Duodenal mucosa (tissue), 2 donors: ENCODE measurements at regions not wholly inside any gene's neighbourhood (a gene's known extent, or its start where the extent isn't known, plus 50 kb on each side); places are given as distances from the start of the nearest gene placed in this dataset.

Source experiments
- H3K27ac ChIP-seq: one replicate; pipeline ENCODE4 v1.7.0; 2013; ENCODE audit warnings: low read depth, low read length
- H3K27me3 ChIP-seq, 2 donors: one replicate each; pipeline ENCODE4 v1.7.0; 2013; ENCODE audit warnings: low read length in 2 of 2, control low read depth in 1 of 2; ENCODE audit not compliant: insufficient read depth in 2 of 2, control insufficient read depth in 1 of 2
- H3K36me3 ChIP-seq, 2 donors: one replicate each; pipeline ENCODE4 v1.7.0; 2013; ENCODE audit warnings: low read length in 2 of 2, control low read depth in 1 of 2; ENCODE audit not compliant: insufficient read depth in 2 of 2, control insufficient read depth in 1 of 2
- H3K4me1 ChIP-seq, 2 donors: one replicate each; pipeline ENCODE4 v1.7.0; 2013; ENCODE audit warnings: low read length in 2 of 2, control low read depth in 1 of 2; ENCODE audit not compliant: insufficient read depth in 2 of 2, control insufficient read depth in 1 of 2
- H3K4me3 ChIP-seq, 2 donors: one replicate each; pipeline ENCODE4 v1.7.0; 2013; ENCODE audit warnings: low read length in 2 of 2, low read depth in 1 of 2
- H3K9ac ChIP-seq, 2 donors: one replicate each; pipeline ENCODE4 v1.7.0; 2013; ENCODE audit warnings: low read length in 2 of 2, low read depth in 1 of 2
- H3K9me3 ChIP-seq, 2 donors: one replicate each; pipeline ENCODE4 v1.7.0; 2013; ENCODE audit warnings: low read length in 2 of 2, control low read depth in 1 of 2; ENCODE audit not compliant: control insufficient read depth in 1 of 2

- Histone ChIP-seq H3K9ac (no peak overlapping the region), H3K36me3 (no peaks in the 10 kb centered on the region), H3K4me3 (no peak overlapping the region), H3K27ac (no peak overlapping the region), H3K27me3 (no peaks in the 10 kb centered on the region), H3K9me3 (no peaks in the 10 kb centered on the region), H3K4me1 (no peaks in the 10 kb centered on the region)
Observed at GRCh38 chr3:28835751-28836150, 445.1 kb upstream of the RBMS3 start.

DNA sequence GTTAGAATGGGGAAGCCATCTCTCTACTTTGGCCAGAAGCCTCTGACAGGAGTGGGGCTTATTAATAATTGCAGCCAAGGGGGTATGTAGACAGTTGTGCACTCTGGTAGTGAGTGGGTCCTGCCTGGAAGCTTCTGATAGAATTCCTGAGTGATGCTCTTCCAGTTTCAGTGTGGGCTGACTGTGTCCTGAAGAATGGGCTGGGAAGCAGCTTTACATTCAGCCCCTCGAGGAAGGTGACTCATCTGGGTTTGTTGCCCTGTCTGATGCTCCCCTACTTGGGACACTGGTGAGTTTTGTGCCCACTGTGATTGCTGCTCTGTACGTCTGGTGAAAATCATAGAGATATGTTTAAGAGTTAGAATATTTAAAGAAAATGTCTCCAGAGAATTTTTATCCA is 444.7 kb upstream of the RBMS3 start:
- H3K4me3 ChIP-seq = no peak overlapping the region

DNA sequence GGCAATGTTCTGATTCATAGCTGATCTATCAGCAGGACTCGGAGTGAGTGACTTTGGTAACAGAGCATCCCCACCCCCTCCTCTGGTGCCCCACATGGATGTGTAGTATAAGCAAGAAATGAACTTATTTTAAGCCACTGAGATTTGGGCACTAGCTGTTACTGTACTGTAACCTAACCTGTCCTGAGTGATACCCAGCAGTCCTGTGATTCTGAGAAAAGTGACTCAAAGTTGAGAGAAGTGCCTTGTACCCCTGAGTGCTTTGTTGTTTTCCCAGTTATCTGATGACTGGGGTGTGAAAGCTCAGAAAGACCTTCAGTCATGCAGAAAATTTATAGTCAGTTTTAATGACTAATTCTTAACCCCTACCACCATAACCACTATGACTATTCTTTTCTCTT is 439.9 kb upstream of the RBMS3 start:
- no peaks in the 10 kb centered on the region for H3K4me1 ChIP-seq
- no peaks in the 10 kb centered on the region for H3K36me3 ChIP-seq
- H3K27ac ChIP-seq = no peak overlapping the region
- H3K9me3 ChIP-seq = no peaks in the 10 kb centered on the region
- H3K4me3 ChIP-seq = no peak overlapping the region
- H3K9ac ChIP-seq = no peak overlapping the region
- no peaks in the 10 kb centered on the region for H3K27me3 ChIP-seq

More for the DNA sequence above, 444.7 kb upstream of the RBMS3 start:
- Histone ChIP-seq H3K27ac (no peak overlapping the region), H3K36me3 (no peaks in the 10 kb centered on the region), H3K4me1 (no peaks in the 10 kb centered on the region), H3K27me3 (no peaks in the 10 kb centered on the region), H3K9me3 (no peaks in the 10 kb centered on the region), H3K9ac (no peak overlapping the region)

DNA sequence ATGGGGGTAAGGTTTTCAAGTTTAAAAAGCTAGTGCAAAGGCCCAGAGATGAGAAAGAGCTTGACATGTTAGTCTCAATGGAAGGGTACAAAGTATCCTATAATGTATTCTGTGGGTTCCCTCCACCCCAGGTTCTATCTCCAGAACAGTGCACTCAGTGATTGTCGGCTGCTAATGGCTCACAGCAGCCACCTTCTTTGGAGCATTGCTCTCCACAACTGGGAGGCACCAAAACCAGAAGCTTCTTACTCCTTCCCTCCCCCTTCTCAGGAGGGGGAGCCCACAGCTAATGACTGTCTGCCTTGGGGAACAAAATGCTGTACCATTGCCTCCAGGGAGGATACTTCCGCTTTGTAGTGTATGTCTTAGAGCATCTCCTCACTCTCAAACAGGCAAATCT is 439.4 kb upstream of the RBMS3 start:
- Histone ChIP-seq H3K36me3 (no peaks in the 10 kb centered on the region), H3K4me3 (no peak overlapping the region), H3K9ac (no peak overlapping the region), H3K9me3 (no peaks in the 10 kb centered on the region), H3K27me3 (no peaks in the 10 kb centered on the region), H3K4me1 (no peaks in the 10 kb centered on the region), H3K27ac (no peak overlapping the region)

- Histone ChIP-seq H3K9ac (no peak overlapping the region), H3K36me3 (no peaks in the 10 kb centered on the region), H3K27me3 (no peaks in the 10 kb centered on the region), H3K9me3 (no peaks in the 10 kb centered on the region), H3K4me3 (no peak overlapping the region), H3K27ac (no peak overlapping the region), H3K4me1 (no peaks in the 10 kb centered on the region)
Observed at GRCh38 chr3:28844298-28845005, 436.4 kb upstream of the RBMS3 start.

DNA sequence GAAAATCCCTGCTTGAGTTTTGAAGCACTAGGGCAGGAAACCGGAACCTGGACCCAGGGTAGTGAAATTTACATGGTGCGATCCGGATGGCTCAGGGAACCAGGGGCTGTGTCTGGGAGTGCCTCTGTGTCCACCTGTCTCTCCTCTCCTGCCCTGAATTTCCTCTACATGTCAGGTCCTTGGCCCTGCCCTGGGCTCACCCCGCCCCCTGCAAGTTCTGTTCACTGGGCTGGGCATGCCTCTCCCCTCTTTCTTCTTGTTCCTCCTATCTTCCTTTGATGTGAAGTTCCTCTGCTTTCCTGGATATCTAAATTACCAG is 435.9 kb upstream of the RBMS3 start:
- no peak overlapping the region for H3K27ac ChIP-seq
- no peaks in the 10 kb centered on the region for H3K36me3 ChIP-seq
- H3K4me3 ChIP-seq = no peak overlapping the region
- H3K9ac ChIP-seq = no peak overlapping the region
- H3K9me3 ChIP-seq = no peaks in the 10 kb centered on the region
- H3K4me1 ChIP-seq = no peaks in the 10 kb centered on the region
- no peaks in the 10 kb centered on the region for H3K27me3 ChIP-seq

- no peak overlapping the region for H3K27ac ChIP-seq
Observed at GRCh38 chr3:28846971-28847478, 433.8 kb upstream of the RBMS3 start.

DNA sequence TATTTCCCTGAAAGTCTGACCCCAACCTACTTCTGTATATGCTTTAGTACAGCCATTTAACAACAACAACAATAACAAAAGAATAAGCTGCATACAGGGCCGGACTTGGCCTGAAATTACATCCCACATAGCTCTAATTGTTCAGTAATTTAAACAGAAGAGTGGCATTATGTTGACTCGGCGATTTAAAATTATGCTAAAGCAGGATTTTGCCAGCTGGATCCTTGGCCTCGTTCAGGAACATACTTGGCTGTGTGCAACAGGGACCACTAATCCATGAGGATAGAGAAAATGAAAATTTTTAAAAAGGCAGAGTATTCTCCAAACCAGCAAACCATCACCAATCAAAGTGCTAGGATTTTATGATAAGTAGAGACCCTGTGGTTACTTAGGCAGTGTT is 433.1 kb upstream of the RBMS3 start:
- no peaks in the 10 kb centered on the region for H3K9me3 ChIP-seq
- no peaks in the 10 kb centered on the region for H3K4me1 ChIP-seq
- no peak overlapping the region for H3K4me3 ChIP-seq
- no peaks in the 10 kb centered on the region for H3K27me3 ChIP-seq
- H3K9ac ChIP-seq = no peak overlapping the region
- H3K36me3 ChIP-seq = no peaks in the 10 kb centered on the region
- H3K27ac ChIP-seq = no peak overlapping the region

More at GRCh38 chr3:28846971-28847478, 433.8 kb upstream of the RBMS3 start:
- Histone ChIP-seq H3K27me3 (no peaks in the 10 kb centered on the region), H3K4me1 (no peaks in the 10 kb centered on the region), H3K9ac (no peak overlapping the region), H3K4me3 (no peak overlapping the region), H3K36me3 (no peaks in the 10 kb centered on the region), H3K9me3 (no peaks in the 10 kb centered on the region)

GRCh38 chr3:28850186-28850585 is 430.7 kb upstream of the RBMS3 start:
- H3K9me3 ChIP-seq = no peaks in the 10 kb centered on the region
- no peaks in the 10 kb centered on the region for H3K4me1 ChIP-seq
- no peak overlapping the region for H3K27ac ChIP-seq
- no peaks in the 10 kb centered on the region for H3K27me3 ChIP-seq
- H3K36me3 ChIP-seq = no peaks in the 10 kb centered on the region
- H3K9ac ChIP-seq = no peak overlapping the region
- H3K4me3 ChIP-seq = no peak overlapping the region

- Histone ChIP-seq H3K9me3 (no peaks in the 10 kb centered on the region), H3K36me3 (no peaks in the 10 kb centered on the region), H3K27me3 (no peaks in the 10 kb centered on the region), H3K9ac (no peak overlapping the region), H3K4me1 (no peaks in the 10 kb centered on the region), H3K4me3 (no peak overlapping the region), H3K27ac (no peak overlapping the region)
Observed at GRCh38 chr3:28853830-28854229, 427.0 kb upstream of the RBMS3 start.

DNA sequence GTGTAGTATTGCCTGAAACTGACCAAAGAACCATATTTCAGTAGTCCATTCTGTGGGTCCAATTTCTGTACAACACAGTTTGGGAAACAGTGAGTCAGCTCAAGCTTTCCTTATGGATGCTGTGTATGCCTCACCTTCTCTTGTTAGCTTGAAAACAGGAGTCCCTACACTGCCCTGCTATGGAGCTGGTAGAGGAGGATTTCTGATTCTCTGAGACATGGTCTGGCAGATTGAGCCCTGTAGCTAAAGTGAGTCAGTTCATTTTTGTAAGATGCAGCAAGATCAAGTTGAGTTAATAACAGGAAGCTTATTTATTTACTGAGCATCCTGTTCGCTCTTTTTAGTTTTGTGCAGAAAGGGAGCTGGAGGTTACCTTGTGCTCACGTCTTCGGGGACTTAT is 424.1 kb upstream of the RBMS3 start:
- H3K4me3 ChIP-seq = no peak overlapping the region
- H3K9ac ChIP-seq = no peak overlapping the region
- no peaks in the 10 kb centered on the region for H3K4me1 ChIP-seq
- no peaks in the 10 kb centered on the region for H3K9me3 ChIP-seq
- no peak overlapping the region for H3K27ac ChIP-seq
- no peaks in the 10 kb centered on the region for H3K27me3 ChIP-seq
- no peaks in the 10 kb centered on the region for H3K36me3 ChIP-seq
